ENCODE measurements at regions not wholly inside any gene's neighbourhood (a gene's known extent, or its start where the extent isn't known, plus 50 kb on each side); places are given as distances from the start of the nearest gene placed in this dataset.

DNA sequence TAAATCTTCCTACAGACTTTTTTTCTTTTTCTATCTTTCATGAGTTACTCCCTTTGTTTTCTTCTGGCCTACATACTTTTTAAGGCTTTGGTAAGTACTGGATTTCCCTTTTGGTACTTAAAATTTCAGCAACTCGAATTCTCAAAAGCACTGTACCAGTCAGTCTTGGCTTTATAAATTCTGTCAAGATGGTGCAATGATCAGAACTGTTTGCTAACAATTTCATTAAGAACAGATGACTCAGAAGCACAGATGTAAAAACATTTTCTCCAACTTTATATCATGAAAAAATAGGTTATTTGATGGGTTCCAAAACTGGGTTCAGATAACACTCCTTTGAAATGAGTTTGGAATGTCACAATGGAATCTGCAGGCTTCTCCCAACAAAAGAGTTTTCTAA, 1961.8 kb upstream of the FLRT2 start:
- TF ChIP-seq, protein P1, sequence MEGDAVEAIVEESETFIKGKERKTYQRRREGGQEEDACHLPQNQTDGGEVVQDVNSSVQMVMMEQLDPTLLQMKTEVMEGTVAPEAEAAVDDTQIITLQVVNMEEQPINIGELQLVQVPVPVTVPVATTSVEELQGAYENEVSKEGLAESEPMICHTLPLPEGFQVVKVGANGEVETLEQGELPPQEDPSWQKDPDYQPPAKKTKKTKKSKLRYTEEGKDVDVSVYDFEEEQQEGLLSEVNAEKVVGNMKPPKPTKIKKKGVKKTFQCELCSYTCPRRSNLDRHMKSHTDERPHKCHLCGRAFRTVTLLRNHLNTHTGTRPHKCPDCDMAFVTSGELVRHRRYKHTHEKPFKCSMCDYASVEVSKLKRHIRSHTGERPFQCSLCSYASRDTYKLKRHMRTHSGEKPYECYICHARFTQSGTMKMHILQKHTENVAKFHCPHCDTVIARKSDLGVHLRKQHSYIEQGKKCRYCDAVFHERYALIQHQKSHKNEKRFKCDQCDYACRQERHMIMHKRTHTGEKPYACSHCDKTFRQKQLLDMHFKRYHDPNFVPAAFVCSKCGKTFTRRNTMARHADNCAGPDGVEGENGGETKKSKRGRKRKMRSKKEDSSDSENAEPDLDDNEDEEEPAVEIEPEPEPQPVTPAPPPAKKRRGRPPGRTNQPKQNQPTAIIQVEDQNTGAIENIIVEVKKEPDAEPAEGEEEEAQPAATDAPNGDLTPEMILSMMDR (IDR thresholded peaks at IDR 0.05), result no peak
- TF ChIP-seq POLR2A (IDR thresholded peaks at IDR 0.05), result no peak
